HG02798 (cell line): ENCODE measurements at regions not wholly inside any gene's neighbourhood (a gene's known extent, or its start where the extent isn't known, plus 50 kb on each side); places are given as distances from the start of the nearest gene placed in this dataset.

Experiments used
- ATAC-seq: cut with Tn5 transposase; IDR thresholded peaks from one replicate; pipeline ENCODE4 v1.9.1; 2021; ENCODE audit warnings: mild to moderate bottlenecking; ENCODE audit not compliant: unreplicated experiment, poor library complexity

DNA sequence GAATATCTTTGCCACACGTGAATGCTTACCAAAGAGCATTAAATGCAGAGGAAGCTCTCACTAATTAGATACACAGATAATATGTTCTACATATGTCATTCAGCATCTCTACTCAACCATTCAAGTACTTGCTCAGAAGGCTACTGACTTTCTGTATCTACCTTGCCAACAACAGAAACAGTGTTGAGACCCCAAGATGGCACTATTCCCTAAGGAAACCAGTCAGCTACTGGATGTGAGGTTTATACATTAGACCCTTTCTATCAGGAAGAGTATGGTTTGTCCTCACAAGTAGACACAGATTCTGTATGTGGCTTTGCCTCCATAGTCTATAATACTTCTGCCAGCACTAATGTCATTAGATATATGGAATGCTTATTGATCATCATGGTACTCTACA, 443.9 kb upstream of the INTU start:
- no peak for ATAC-seq

DNA sequence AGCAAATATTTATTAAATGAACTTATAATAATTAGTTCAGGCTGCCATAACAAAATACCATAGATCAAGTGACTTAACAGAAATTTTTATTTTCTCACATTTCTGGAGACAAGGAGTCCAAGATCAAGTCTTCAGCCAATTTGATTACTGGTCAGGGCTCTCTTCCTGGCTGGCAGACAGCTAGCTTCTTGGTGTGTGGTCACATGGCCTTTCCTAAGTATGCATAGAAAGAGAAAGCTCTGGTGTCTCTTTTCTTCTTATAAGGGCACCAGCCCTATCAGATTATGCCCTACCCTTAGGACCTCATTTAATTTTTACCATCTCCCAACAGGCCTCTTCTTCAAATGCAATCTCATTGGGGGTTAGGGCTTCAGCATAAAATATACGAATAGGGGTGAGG, 438.5 kb upstream of the INTU start:
- no peak for ATAC-seq

DNA sequence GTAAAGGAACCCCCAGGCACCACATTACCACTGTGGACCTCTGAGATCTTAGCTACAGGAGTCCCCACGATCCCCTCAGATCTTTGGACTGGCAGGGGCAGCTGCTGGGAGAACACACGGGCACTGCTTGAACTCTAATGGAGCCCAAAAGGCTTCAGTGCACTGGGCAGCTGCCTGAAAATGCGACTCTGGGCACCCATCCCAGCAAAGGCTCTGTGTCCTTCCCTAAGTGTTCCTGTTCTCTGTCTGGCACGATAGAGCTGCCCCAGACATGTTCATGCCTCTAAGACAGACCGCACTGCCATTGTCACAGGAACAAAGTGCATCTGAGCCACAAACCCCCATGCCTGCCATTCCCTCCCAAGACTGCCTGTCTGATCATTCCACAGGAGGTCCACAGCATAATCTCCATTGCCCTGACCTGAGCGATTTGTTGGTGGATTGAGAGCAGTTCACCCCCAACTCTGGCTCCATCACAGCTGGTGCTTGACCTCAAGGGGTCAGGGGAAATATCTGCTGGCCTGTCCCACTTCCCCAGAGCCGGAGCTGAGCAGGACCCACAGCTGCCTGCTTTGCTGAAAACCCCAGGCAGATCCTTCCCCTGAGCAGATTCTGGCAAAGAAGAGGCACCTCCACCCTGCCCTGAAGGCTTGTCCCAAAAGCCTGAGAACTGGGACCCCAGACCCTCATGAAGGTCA, 436.0 kb upstream of the INTU start:
- ATAC-seq = no peak

DNA sequence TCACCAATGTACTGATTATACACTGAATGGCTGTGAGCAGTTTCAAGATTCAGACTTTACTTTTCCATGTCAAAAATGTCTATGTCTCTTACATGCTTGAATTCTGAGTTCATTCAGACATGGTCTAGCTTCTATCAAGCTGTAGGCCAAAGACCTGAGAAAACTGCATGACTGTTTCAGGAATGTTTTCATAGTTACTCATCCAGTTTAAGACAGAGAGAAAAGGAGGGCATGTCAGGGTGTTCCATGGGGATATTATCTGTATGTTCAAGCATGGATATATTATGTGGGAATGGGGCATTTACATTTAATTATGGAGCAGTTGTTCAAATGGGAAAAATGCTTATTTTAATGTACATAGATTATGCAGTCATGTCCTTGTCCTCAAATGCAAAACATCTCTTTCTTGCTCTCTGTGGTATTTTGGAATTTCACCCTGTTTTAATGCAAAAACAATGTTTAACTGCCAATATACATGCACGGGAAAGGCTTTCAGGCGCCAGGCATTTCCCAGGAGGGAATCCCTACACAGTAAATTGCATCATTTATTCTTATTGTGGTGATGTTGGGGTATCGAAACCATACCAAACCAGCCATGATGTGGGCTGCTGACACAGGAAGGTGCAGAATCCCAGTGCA, 429.1 kb upstream of the INTU start:
- no peak for ATAC-seq

DNA sequence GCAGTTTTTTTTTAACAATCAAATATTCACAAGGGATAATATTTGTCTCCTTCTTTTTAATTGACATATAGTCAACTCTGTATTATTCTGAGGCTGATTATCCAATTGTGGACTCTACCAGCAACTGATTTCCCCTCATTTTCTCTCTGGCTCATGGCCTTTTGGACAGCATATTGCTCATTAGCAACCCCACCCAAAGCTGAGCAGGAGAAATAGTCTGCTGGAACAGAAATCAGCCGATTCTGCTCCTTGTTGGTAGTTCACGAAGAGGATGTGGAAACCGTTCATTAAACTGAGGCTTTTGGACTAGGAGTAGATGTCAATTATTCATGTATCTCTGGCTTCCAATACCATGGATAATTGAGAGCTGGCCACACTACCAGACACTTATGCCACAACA, 428.4 kb upstream of the INTU start:
- ATAC-seq = no peak

DNA sequence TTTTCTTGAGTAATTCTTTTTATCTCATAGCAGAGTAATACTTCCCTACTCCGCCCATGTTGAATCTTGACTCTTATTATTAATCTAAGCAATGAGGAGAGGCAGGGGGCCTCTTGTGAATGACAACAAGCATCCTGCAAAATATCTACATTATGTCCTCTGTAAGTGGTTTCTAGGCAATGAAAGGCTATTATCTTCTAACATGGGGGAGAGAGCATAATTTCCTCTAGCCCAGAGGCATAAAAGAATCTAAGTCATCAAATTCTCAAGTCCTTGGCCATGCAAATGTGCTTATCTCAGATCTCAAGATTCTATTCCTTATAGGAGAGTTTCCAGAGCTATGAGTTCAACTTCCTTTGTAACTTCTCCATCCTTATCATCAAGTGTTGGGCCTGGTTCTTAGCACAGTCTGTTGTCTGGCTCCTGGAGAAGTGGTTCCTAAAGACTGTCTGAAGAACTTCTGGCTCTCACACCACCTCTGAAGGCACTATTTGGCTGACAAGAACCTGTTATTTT, 423.1 kb upstream of the INTU start:
- no peak for ATAC-seq

DNA sequence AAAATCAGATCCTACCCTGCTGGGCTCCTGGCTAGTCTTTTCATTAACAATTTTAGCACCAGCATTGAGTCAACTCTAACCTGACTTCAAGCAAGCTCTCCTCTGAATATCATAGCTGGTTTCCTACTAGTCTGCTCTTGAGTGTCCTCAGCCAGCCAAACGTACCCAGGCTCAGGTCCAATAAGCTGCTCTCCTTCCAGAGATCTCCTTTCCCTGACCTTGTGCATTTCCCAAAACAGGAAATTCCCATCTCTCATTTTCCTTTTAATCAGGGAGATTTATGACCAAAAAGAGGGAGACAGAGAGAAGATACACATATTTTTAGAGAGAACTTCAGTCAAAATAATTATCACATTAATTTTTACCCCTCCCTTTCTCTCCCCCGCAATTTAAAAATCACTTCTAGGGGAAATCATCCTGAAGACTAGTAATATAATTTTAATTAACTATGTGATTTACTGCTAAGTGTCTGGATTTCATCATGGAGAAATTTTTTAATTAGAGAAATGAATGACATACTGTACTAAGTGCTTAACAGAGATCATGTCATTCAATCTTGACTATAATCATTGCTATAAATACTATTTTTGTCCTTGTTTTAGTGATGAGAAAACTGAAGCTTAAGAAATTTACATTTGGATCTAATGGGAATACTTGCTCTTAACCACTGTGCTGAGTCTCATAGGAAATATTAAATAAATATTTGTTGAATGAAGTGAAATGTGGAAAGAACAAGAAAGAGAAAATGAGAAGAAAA, 421.7 kb upstream of the INTU start:
- no peak for ATAC-seq

DNA sequence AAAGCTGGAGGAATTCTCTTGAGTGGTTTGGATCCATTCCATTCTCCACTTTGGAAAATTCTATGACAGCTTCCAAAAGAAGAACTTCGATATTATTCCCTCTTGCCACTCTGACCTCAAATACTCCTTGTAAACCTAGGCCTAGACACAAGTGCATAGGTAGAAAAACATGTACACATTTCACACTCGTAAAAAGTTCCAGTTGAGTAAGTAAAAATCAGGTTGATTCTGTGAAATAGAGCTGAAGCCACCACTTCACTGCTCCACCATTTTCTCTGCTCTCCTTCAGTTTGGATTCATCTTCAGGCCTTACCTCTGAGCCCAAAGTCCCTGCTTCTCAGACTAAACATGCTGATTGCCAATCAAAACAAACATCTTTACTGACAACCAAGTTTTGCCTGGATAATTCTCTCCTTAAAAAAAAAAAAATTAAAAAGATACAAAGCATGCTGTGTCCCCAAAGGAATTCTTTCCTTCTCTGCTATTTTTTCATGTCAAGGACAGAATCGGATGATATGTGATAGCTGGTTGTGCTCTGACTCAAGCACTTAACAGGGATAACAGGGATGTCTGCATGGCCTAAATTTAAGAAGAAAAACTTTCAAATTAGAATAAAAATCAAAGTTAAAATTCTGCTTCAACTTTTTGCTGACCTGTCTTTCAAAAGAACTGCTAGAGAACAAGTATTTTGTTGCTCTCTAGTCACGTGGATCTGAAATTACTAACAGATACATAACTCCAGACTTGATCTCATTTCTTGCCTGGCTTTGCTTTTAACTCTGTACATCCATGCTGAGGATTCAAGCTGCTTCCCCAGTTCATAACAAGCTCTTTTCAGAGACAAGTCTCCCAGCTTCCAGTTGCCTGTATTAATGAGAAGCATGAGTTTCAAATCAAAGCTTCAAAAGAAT, 420.9 kb upstream of the INTU start:
- no peak for ATAC-seq

DNA sequence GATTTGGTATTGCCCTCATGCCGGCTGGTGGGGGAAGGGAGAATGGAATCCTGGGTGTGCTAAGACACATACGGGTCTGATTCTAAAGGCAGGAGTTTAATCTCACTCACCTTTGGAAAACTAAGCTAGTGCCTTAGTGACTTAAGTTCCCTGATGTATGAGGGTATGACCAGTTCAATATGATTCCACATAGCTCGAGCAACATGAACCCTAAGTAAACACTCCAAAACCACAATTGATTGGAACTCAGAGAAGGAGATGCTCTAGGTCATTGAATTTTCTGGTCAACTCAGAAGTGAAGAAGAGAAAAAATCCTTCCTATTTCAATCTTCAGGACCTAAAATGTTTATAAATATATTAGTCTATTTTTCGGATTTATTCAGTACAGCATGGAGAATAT, 420.1 kb upstream of the INTU start:
- no peak for ATAC-seq

DNA sequence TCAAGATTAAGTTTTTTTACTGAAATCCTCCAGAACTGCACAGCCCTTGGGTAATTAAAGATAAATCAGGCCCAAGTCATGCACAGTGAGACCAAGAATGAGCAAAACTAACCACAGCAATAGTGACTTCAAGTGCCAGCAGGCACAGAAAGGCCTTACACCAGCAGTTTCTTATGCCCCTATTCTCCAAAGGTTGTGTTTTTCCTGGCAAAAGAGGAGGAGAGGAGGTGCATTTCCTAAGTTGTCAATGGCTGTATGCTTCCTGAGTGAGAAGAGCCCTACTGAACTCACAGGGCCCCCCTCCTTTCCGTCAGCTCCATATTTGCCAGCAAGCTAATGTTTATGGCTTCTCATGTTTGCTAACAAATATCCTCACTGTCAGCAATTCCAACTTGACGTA, 418.7 kb upstream of the INTU start:
- no peak for ATAC-seq

DNA sequence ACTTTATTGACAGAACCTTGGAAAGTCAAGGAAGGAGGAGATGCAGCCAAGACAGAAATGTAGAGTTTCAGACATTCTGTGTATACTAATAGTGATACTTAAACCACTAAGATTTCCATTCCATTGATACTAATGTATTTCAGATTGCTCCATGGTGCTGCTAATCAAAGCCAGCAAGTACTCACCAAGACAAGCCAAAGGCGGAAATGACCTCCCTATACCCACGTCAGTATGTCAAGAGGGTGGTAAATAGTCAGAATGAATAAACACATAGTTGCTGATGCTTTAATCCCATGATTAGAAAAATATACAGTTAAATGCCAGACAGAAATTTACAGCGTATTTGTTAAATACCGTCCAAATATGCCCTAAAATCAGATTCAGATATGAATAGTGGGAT, 417.8 kb upstream of the INTU start:
- ATAC-seq = no peak

DNA sequence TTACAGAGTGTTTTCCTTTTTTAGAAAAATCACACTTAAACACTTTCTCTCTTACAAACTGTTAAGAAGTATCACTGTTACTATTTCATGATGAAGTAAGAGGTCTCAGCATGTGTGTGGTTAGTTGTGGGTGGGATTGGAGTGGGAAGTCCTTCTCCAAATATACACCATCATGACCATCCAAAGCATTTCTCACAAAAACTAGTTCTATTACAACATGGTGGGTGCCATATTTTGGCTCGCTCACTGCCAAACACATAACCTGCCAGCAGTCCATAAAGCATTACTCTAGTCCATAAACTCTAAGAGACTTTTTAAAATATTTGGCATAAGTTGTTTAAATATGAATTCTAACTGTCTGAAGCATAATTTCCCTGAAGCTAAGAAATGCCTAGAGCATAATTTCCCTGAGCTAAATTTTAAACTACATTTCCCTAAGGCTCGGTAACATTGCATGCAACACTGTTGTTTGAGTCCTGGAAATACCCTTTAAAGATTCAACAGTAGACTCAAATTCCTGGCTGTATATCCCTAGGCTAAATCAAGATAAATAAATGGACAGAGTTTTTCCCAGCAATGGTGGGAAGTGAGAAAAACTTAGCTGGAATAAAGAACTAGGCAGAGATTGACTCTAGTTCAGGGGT, 415.0 kb upstream of the INTU start:
- no peak for ATAC-seq

DNA sequence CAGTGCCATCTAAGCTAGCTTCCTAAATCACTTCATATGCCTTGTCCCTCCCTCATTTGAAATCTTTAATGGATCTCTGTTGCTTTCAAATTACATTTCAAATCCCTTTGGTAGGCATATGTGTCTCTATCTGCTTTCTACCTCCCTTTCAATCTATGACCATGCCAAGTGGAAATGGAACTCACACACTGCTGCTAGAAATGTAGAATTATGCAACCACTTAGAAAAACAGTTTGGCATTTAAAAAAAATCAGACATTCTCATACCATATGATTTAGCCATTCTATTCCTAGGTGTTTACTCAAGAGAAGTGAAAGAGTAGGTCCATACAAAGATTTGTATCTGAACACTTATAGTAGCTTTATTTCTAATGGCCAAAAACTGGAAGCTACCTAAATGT, 413.5 kb upstream of the INTU start:
- no peak for ATAC-seq

DNA sequence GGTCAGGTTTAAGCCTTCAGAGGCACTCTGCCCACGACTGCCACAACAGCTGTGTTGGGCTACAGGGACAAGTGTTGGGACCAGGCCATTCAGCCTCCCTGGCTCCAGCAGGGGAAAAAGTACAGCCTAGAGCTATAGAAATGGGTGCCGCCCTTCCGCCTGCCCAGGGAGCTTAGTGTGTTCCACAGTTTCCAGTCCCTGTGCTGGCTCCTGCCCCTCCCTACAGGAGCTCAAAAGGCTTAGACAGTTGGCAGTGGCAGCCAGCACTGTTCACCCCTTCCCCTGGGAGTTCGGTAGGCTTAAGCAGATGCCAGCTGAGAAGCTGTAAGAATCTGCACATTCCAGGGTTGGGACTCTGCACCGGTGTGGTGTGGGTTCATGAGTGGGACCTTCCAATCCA, 408.2 kb upstream of the INTU start:
- ATAC-seq = no peak

DNA sequence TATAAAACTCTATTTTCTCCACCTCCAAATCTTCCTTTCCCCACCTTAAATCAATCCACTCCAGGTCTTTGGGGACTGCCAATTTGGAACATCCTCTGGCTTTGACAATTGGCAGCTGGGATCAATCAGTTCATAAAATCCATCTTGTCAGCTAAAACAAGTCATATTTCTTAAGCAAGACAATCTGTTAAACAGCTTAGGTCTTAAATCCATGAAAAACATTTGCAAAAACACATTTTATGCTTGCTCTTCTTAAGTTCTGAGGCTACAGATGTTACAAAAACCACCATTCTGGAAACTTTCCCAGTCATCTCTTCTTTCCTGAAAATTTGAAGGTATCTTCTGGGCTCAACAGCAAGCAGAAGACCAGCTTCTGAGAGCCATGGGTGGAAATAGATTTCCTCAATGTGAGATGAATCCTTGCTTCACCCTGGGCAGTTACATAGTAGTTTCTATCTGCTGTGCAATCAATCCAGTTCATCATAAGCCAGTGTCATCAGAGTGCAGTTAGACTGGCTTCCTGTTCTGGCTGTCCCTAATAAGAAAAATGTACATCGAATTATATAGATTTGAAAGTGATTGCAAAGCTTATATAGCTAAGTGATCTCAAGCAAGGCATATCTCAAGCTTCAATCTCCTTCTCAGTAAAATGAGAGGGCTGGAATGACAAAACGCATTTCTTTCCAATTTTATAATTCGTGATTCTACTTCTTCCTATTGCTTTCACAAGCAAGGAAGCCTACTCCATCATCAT, 402.7 kb upstream of the INTU start:
- ATAC-seq = no peak

DNA sequence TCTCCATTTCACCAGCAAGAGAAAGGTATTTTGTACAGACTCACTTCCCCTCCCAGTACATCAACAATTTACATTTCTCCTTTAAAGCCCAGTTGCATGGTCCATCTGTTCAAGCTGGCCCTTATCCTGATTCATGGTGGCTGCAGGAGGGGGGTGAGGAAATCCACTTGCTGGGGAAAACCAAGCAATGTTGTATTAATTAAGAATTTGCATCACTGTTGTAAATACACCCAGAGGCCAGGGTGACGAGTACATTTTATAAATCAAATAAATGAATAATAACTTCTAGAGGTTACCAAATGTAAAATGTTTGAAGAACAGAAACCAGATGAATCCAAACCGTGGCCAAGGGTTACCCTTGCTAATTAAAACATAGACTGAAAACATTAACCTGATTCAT, 395.9 kb upstream of the INTU start:
- no peak for ATAC-seq

DNA sequence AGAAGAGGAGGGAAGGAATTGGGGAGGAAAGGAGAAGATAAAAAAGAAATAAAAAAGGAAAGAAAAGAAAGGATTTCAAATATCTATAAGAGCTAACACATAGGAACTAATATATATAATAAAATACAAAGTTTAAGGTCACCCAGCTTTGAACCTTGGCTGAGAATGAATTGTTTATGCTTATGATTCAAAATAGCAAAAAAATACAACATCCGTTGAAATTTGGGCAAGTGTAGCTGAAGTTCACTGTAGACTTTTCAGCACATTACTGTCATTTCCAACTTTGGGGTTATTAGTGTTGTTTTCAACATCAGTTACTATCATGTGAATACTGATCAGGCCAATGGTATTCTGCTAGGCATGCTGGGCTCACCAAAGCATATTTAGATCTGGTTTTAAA, 395.2 kb upstream of the INTU start:
- no peak for ATAC-seq

DNA sequence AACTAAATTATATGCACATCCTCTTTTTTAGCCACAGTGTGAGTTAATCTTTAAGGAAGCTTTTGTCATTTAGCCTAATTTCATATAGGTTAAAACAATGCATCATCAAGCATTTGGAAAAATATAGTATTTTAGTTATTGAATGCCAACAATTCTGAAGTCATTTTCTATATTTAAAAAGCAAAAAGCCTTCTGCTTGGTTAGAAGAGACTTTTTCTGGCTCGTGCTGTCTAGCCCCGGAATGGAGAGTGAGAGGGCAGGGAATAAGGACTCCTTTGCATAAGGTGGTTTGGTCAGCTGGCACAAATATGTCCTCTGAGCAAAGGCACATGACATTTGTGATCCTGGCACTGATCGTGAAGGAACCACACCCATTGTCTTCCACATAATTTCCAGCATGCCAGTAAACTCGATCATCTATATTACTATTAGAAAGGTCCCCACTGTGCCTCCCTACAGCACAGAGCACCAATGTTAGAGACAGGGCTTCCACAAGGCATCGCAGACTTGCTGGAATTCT, 393.7 kb upstream of the INTU start:
- ATAC-seq = no peak
